Natural killer cell treated with Interleukin-12 subunit alpha and Interleukin-12 subunit beta and Interleukin-15 and Interleukin-18, amount 100 ng/mL, for 72 hours (primary cell): ENCODE measurements at regions not wholly inside any gene's neighbourhood (a gene's known extent, or its start where the extent isn't known, plus 50 kb on each side); places are given as distances from the start of the nearest gene placed in this dataset.
"Not testable (repeated sequence)": the region's sequence is repeated elsewhere in the genome, so short reads cannot be mapped to it uniquely, and the experiment has no call there.

Source experiments
- ATAC-seq, 2 donors: fragments of 150-1000 bp; cut with Tn5 transposase in 1 of 2; sonication (Bioruptor Pico), chemical (Tn5 transposase) in 1 of 2; 2 replicates each; pipeline ENCODE4 v1.10.0; 2021
- DNase-seq: peaks from one replicate; pipeline ENCODE4 v3.0.0; 2022; ENCODE audit warnings: low spot score
- H3K27ac Mint-ChIP-seq, 2 donors: 1 replicate in 1 of 2; 2 replicates in 1 of 2; pipeline ENCODE4 v1.8.0; 2022; ENCODE audit warnings: mixed read lengths in 2 of 2, mild to moderate bottlenecking in 1 of 2, moderate library complexity in 1 of 2
- H3K27me3 Mint-ChIP-seq, 2 donors: 1 replicate in 1 of 2; 2 replicates in 1 of 2; pipeline ENCODE4 v1.8.0; 2022; ENCODE audit warnings: mixed read lengths in 2 of 2
- H3K36me3 Mint-ChIP-seq: one replicate; pipeline ENCODE4 v1.8.0; 2022; ENCODE audit warnings: mixed read lengths
- H3K4me1 Mint-ChIP-seq, 2 donors: 1 replicate in 1 of 2; 2 replicates in 1 of 2; pipeline ENCODE4 v1.8.0; 2022; ENCODE audit warnings: low read depth in 2 of 2, mixed read lengths in 2 of 2, mild to moderate bottlenecking in 1 of 2
- H3K4me3 Mint-ChIP-seq: one replicate; pipeline ENCODE4 v1.8.0; 2022; ENCODE audit warnings: mixed read lengths
- H3K9me3 Mint-ChIP-seq: 2 replicates; pipeline ENCODE4 v1.8.0; 2022; ENCODE audit warnings: mixed read lengths

DNA sequence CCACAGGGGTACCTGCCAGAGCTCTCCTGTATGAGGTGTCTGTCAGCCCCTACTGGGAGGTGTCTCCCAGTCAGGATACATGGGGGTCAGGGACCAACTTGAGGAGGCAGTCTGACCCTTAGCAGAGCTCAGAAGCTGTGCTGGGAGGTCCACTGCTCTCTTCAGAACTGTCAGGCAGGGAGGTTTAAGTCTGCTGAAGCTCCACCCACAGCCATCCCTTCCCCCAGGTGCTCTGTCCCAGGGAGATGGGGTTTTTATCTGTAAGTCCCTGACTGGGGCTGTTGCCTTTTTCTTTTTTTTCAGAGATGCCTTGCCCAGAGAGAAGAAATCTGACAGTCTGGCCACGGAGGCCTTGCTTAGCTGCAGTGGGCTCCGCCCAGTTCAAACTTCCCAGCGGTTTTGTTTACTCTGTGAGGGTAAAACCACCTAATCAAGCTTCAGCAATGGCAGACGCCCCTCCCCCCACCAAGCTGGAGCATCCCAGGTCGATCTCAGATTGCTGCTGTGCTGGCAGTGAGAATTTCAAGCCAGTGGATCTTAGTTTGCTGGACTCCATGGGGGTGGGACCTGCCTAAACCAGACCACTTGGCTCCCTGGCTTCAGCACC is 118.5 kb upstream of the RADX start:
- not testable (repeated sequence) for DNase-seq, ATAC-seq, H3K9me3 Mint-ChIP-seq, H3K27ac Mint-ChIP-seq, H3K4me3 Mint-ChIP-seq, H3K4me1 Mint-ChIP-seq, H3K36me3 Mint-ChIP-seq
- H3K27me3 Mint-ChIP-seq: peaks cover 23 to 29% of the 10 kb centered on the region in 2 donors

DNA sequence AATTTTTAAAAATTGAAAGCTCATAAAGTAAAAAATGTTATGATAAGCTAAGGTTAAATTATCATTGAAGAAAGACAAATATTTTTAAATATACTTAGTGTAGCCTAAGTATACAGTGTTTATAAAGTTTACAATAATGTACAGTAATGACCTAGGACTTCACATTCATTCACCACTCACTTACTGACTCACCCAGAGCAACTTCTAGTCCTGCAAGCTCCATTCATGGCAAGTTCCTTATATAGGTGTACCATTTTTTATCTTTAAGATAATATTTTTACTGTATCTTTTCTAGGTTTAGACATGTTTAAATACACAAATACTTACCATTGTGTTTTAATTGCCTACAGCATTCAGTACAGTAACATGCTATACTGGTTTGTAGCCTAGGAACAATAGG is 112.3 kb upstream of the RADX start:
- Mint-ChIP-seq H3K4me3 (no peak overlapping the region), H3K4me1 (no peaks in the 10 kb centered on the region), H3K27me3 (peaks cover 3 to 15% of the 10 kb centered on the region in 2 donors), H3K9me3 (no peaks in the 10 kb centered on the region), H3K36me3 (no peaks in the 10 kb centered on the region), H3K27ac (no peak overlapping the region)
- no peak for ATAC-seq
- DNase-seq: no peak

DNA sequence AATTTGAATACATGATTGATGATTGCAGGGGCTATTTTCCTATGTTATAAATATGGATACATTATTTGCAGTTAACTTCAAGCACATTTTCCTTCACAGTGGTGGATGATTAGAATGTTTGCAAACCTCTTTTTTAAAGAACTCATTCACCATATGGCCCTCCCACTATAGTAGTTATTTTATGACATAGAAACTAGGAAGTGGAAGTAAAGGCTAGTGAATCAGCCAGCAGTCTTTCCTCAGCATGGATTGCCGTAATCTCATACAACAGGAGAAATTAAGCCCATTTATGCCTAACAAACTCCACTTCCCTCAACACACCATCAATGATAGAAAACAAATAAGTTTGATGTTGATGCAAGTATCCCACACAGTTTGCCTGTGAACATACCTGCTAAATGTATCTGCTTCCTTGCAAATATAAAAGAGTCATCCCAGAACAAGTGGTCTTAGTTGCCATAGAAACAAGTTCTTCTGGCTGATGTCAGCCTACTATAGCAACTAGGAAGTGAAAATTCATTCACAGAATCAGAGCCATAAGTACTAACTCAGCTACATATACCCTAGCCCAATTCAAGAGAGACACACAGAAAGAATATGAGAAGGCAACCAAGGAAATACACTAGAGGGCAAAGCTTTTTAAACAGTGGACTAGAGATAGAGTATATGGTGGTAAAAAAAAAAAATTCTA is 100.9 kb upstream of the RADX start:
- Mint-ChIP-seq H3K4me3 (no peak overlapping the region), H3K36me3 (no peaks in the 10 kb centered on the region), H3K27ac (no peak overlapping the region), H3K4me1 (no peaks in the 10 kb centered on the region), H3K27me3 (peaks cover 0 to 18% of the 10 kb centered on the region in 2 donors), H3K9me3 (no peaks in the 10 kb centered on the region)
- ATAC-seq (no peak), DNase-seq (no peak)
